Activated effector memory CD4-positive, alpha-beta T cell treated with anti-CD3 and anti-CD28 coated beads, Interleukin-2, amount 50 U/mL, for 16 hours (primary cell): ENCODE measurements at regions not wholly inside any gene's neighbourhood (a gene's known extent, or its start where the extent isn't known, plus 50 kb on each side); places are given as distances from the start of the nearest gene placed in this dataset.

Source experiments
- DNase-seq: peaks from one replicate; pipeline ENCODE4 v3.0.0-alpha.2; 2020

GRCh38 chr13:97112446-97113152 lies 109.5 kb upstream of the MBNL2 start:
- no peak for DNase-seq

GRCh38 chr13:97113231-97114001 lies 108.7 kb upstream of the MBNL2 start:
- no peak for DNase-seq

- DNase-seq = no peak
Measured at GRCh38 chr13:97114651-97115050, 107.5 kb upstream of the MBNL2 start.

GRCh38 chr13:97116754-97117153 lies 105.4 kb upstream of the MBNL2 start:
- DNase-seq = no peak

- no peak for DNase-seq
Measured at GRCh38 chr13:97117388-97117910, 104.7 kb upstream of the MBNL2 start.

GRCh38 chr13:97119943-97120342 lies 102.2 kb upstream of the MBNL2 start:
- no peak for DNase-seq

GRCh38 chr13:97120346-97120745 lies 101.8 kb upstream of the MBNL2 start:
- DNase-seq = no peak

GRCh38 chr13:97120976-97121375 lies 101.2 kb upstream of the MBNL2 start:
- no peak for DNase-seq

- no peak for DNase-seq
Measured at GRCh38 chr13:97121894-97122293, 100.2 kb upstream of the MBNL2 start.

GRCh38 chr13:97122381-97122996 lies 99.6 kb upstream of the MBNL2 start:
- no peak for DNase-seq

- DNase-seq = no peak
Measured at GRCh38 chr13:97124206-97124605, 97.9 kb upstream of the MBNL2 start.

GRCh38 chr13:97124915-97125809 lies 97.0 kb upstream of the MBNL2 start:
- DNase-seq = no peak

- DNase-seq = no peak
Measured at GRCh38 chr13:97125810-97126738, 96.1 kb upstream of the MBNL2 start.

- no peak for DNase-seq
Measured at GRCh38 chr13:97127842-97128241, 94.3 kb upstream of the MBNL2 start.

GRCh38 chr13:97130190-97130589 lies 91.9 kb upstream of the MBNL2 start:
- no peak for DNase-seq

- DNase-seq = no peak
Measured at GRCh38 chr13:97131447-97131846, 90.7 kb upstream of the MBNL2 start.

GRCh38 chr13:97133554-97133953 lies 88.6 kb upstream of the MBNL2 start:
- no peak for DNase-seq

- no peak for DNase-seq
Measured at GRCh38 chr13:97133955-97134354, 88.2 kb upstream of the MBNL2 start.

- DNase-seq = no peak
Measured at GRCh38 chr13:97134364-97135095, 87.6 kb upstream of the MBNL2 start.

GRCh38 chr13:97135883-97136282 lies 86.2 kb upstream of the MBNL2 start:
- DNase-seq = no peak

GRCh38 chr13:97136418-97136817 lies 85.7 kb upstream of the MBNL2 start:
- DNase-seq = no peak
